Stimulated activated CD4-positive, alpha-beta T cell treated with anti-CD3 and anti-CD28 coated beads, Interleukin-4, amount 100 ng/mL, for 48 hours (primary cell): ENCODE measurements at regions not wholly inside any gene's neighbourhood (a gene's known extent, or its start where the extent isn't known, plus 50 kb on each side); places are given as distances from the start of the nearest gene placed in this dataset.
"Not testable (repeated sequence)": the region's sequence is repeated elsewhere in the genome, so short reads cannot be mapped to it uniquely, and the experiment has no call there.

Experiments
- DNase-seq, 2 donors: peaks; one replicate each; pipeline ENCODE4 v3.0.0-alpha.2; 2020; ENCODE audit warnings: low read depth in 2 of 2

DNA sequence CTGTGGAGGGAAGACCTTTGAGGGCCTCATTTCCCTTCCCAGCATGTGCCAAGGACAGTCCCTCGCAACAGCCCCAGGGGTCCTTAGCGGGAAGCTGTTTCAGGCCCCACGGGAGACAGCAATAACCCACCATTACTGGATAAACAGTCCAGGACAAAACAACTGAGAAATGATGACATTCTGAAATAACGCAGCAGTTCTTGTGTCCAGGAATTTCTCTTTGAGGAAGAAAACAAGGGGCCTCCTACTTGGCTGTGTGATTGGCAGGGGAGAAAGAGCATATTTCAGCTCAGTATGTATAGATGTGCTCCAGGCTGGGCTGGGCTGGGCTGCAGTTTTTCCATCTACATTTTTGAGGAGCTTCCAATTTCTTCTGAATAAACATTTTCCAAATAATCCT lies 82.2 kb upstream of the THBS1 start:
- no peak for DNase-seq

DNA sequence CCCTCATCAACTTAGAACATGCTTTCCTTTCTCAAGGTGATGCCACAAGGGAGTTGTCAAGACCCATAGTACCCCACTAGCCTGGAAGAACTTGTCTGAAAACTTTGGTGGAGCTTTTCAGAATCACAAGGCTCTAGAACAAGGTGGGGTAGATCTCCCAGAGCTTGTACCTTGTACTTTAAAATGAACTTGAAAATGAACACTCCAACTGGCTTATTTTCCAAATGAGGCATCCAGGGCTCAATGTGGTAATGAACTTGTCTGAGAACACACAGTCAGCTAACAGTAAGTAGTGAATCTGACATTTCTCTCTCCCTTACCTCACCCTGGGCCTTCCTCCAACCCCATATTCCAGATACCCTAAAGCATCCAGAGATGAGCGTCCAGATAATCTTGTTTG lies 81.8 kb upstream of the THBS1 start:
- no peak for DNase-seq

DNA sequence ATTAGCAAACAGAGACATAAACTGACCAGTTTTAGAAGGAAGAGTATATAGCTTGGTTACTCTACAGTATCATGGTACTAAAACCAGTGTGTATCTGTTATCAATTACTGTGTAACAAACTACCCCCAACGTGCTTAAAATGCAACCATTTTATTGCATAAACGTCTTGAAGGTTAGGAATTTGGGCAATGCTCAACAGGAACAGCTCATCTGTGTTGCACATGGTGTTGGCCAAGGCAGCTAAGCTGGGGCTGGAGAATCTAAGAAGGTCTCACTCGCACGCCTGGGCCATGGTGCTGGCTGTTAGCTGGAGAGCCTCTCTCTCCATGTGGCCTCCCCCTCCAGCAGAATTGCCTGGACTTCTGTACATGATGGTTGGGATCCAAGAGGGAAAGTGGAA lies 81.2 kb upstream of the THBS1 start:
- no peak for DNase-seq

DNA sequence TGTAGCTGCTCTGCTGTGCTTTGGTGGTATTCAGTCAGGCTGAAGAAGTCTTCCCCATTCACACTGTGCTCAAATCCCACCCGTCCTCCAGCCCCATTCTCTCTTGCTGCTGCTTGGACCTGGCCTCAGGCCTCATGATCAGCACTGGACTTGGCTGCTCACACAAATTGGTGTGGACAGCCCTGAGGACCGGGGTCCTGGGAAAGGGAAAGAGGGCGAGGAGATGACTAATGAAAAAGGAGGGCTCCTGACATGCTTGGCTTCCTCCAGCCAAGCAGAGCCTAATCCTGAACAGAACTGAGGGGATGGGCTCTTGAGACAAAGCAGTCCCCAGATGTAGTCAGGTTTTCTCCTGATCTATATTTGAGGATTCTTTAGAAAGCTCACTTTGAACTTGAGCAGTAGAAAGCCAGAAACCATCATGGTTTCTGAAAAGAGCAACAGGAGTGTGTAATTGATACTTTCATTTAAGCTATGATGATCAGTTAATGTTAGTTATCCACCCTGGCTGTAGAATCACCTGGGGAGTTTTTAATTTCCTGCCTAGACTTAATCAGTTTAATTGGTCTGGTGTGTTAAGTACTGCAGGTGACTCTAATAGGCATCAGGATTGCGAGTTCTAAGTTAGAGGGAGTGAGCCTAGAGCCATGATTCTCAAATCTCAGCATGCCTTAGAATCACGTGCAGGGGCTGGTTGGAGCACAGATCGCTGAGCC lies 79.4 kb upstream of the THBS1 start:
- no peak for DNase-seq

DNA sequence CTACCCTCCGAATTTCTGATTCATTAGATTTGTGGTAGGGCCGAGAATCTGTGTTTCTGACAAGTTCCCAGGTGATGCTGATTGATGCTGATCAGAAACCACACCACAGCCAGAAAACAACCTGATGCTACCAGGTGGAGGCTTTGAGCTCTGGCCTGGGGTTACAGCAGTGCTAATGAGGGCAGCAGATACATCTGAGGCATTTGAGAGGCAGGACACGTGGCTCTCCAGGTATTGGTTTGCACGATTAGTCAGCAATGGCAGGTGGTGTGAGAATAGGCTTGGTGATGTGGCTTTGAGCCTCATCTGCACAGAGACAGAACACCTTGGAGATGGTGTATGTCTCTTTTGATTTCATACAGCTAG lies 78.8 kb upstream of the THBS1 start:
- no peak for DNase-seq

DNA sequence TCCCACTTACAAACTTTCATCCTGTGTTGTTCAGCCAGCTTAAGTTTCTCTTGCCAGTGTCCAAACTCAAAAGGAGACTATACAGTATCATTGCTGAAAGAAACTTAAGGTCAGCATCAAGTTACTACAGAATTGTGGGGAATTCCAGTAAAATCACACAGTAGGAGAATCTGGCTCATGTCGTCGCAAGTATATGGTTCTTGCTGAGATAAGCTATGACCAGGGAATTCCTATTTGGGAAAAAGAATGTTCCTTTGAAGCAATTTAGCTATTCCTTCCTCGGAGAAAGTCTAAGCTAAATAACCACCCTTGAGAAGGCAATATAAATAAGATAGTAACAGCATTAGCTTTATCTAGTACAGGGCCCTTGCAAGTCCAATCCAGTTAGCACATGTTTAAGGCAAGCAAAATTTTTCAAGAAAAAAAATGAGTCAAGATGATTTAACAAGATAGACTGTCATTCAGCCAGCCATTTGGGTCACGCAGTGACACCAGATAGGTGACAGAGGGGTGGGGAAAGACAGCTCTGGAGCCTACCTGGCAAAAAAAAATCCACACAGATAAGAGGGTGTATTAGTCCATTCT lies 78.2 kb upstream of the THBS1 start:
- DNase-seq = no peak

DNA sequence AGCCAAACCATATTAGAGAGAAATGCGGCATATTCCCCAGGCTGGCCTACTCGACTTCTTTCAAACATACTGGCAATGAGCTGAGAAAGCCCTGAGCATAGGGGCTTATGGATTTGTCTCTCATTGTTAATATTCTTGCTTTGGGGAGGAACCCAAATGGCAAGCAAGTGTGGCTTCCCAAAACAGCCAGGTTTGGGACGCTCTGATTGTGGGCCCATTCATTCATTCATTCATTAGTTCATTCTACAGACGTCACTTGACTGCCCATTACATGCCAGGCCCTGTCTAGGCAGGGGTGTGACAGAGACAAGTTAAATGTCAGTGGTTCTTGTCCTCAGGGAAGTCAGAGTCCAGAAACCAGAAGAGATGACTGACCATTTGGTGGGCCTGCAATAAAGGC lies 77.4 kb upstream of the THBS1 start:
- DNase-seq = no peak

DNA sequence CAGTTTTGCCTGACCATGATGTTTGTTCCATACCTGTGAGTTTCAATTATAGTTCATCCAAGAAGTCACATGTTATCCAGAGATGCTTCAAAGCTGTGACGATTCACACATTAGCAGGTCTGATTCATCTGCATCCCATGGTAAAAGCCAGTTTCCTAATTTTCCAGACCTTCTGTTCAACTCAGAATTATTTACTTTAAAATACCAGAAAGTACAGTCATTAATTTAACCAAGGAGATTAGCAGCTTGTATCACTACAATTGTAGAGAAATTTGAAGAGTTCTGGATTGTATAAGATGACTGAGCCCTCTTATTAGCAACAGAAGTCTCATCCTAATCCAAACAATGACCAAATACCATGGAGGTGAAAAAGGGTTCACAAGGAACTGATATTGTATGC lies 76.1 kb upstream of the THBS1 start:
- no peak for DNase-seq

DNA sequence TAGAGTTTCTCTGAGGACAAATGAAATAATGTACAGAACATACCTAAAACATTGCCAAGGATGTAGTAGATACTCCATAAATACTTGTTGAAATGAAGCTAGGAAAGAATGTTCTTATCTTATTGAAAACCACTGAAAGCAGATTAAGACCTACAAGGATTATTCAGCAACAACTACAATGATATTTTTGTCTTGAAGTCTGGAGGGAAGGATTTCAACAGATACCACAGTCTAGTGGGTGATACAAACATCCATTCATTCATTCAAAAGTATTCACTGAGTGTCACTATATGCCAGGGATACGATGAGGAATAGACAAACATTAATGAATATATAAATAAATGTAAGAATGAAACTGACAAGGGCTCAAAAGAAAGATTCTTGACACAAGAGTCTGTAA lies 74.7 kb upstream of the THBS1 start:
- DNase-seq = no peak

DNA sequence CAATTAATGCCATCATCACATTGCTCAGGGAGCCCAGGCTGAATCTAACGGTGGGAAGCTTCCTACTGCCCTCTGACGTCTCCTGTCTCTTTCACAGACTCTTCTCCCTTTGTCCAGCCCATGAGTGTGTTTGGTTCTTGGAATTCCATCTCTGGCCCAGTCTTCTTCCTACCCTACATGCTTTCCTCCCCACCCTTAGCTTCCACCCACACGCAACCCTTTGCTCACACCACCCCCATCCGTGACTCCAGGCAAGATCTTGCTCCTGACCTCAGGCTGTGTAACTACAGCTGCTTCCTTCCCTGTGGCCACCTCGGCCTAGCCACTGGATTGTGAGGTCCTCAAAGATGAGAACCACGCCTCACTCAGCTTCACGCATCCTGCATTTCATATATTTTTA lies 72.3 kb upstream of the THBS1 start:
- no peak for DNase-seq

DNA sequence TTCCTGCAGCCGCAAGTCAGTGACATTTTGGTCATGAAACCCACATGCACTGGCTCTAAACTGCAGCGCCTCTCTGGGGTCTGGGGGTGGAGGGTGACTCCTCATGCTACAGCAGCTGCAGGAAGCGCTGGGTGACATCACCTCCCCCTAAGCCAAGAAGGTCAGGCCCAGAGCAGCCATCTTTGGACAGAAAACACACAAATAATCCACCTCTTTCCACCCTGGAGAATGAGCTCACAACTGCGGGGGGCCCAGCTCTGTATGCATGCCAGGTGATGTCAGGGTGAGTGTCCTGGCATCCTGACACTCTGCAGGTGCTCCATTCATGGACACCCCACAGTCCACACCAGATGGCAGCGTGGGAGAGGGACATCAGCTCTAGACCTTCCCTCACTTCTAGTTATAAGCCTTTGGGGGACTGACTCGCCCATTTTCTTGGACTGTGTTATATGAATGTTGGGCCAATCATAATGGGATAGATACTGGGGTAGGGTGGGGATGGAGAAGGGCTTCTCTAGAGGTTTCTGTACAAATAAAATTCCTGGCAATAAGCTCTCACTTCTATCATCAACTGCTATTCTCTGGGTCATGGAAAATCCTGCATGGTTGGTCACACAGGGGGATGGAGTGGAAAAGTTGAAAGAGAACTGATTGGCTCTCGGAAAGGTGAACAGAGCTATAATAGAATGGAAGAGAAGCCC lies 70.7 kb upstream of the THBS1 start:
- DNase-seq = no peak

DNA sequence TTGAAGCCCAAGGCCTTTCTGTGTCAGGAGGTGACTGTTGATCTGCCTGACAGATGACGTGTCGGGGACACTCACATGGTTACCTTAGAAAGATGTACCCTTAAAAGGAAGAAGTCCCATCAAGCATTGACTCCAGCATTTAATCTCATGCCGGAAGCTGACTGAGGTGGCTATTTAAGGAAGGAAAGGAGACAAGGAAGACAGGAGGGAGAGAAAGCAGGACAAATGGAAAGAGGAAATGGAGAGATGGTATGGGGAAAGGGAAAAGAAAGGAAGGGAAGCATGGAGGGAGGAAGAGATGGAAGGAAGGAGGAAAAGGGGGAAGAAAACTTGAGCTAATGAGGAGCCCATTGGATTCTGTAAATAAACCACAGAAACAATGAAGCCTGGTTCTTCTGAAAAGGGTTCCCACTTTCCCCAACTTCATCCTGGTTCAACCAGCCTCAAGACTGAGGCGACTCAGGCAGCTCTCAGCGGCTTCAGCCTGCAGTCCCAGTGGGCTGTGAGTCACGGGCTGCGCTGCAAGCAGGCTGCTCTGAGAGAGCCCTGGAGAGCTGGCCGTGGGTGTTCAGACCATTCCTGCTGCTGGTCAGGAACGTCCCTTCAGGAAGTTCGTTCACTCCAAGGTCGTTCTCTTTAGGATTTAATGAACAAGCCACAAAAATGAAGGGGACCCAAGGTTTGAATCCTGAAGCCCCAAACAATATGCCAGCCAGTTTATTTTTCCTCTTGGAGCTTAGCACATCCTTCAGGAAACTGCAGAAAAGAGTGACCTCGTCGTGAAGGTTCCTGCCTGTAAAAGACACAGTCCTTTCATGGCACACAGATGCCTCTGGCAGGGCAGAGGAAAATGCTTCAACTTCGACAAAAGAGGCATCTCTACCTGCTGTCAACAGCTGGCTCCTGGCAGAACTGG lies 69.6 kb upstream of the THBS1 start:
- DNase-seq = no peak

DNA sequence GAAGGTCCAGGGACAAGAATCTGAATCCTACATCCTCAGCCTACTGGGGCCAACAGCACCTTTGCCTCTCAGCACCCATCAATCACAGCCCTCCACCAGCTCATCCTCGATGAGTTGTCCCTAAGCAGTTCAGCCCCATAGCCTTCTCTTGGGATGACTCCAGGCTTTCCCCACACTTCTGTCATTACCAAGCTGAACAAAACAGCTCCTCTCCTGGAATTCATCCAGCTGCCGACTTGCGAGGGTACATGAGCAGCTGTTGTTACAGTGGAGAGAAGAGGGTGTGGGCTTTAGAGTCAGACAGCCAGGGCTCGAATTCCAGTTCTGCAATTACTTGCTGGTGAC lies 69.0 kb upstream of the THBS1 start:
- DNase-seq = no peak

DNA sequence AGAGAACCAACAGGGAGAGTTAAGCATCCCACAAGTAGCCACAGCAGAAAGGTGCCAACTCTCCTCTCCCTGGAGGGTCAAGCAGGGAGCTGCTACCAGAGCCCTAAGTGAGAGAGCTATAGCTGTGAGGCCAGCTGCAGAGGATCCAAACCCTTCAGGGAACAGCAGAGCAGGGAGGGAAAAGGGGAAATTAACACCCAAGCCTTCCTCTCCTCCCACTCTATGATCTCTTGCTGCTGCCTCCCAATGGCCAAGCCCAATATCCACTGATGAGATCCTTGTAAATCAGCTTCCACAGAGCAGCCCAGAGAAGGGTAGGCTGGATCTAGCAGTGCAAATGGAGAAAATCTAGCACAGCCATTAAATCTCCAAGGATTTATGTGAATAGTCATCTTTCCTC lies 68.2 kb upstream of the THBS1 start:
- no peak for DNase-seq

DNA sequence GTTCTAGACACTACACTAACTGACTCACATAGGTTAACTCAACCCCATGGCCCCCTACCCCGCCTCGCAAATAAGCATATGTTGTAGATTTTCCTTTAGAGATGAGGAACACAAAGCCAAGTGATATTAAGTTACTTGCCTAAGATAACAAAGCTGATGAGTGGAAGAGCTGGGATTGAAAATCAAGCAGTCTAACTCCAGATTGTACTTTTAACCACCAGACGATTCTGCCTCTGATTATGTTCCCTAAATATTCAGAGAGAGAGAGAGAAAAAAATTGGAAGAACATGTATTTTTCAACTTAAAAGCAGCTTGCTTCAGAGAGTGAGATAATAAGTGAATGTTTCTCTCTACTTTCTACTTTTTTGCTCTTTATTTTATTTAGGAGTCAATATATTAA lies 66.9 kb upstream of the THBS1 start:
- DNase-seq = no peak

DNA sequence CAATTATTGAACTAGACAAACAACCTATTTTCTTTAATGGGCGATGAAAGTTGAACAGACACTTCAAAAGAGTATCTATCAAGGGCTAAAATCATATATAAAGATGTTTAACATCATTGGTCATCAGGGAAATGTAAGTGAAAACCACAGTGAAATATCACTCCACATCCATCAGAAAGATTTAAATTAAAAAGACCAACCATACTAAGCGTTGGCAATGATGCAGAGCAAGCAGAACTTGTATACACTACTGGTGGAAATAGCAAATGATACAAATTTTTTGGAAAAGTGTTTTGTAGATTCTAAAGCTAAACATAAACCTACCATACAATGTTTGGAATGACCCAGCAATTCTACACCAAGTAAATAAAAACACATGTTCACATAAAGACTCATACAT lies 65.9 kb upstream of the THBS1 start:
- no peak for DNase-seq

DNA sequence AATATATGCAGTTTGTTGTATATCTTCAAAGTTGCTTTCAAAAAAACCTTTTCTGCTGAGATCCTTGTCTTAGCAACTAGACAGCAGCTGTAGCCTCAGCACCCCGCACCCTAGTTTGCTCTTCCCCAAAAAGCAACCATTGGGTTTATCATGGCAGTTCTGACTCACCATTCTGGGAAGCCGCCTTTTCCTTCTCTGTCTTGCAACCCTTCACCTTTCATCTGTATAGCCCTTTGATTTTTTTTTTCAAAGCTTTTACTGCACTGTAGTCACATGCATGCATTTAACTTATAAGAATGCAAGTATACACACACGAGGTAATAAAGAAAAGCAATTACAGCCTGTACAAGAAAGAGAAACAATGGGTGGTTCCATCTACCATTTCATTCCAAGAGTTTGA lies 65.1 kb upstream of the THBS1 start:
- no peak for DNase-seq

DNA sequence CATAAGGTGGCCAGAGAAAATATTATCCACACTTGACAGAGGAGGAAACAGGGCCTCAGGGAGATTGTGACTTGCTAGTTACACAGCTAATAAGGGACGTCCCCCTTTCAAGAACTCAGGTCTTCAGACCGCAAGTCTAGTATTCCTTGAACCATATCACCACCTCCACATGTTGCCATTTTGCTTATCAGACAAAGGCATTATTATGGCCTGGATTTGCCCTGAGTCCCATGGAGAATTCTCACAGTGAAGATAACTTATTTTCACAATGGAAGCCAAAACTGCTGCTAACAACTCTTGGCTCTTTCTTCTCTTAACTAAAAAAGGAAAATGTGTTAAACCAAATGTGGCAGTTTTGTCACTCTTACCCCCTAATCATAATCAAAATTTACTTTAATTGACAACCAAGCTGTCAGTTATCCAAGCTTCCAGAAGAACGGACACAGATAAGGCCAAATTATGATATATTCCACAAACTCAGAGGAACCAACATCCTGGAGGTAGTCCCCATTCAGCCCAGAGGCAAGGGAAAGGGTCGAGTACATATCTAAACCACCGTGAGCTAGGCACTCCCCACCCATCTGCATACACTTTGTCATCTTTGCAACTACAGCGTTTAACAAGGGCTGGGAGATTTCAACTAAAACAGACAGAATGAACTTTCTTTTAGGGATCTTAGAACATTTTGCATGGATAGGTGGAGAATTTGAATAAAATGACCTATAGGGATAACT lies 63.6 kb upstream of the THBS1 start:
- no peak for DNase-seq

DNA sequence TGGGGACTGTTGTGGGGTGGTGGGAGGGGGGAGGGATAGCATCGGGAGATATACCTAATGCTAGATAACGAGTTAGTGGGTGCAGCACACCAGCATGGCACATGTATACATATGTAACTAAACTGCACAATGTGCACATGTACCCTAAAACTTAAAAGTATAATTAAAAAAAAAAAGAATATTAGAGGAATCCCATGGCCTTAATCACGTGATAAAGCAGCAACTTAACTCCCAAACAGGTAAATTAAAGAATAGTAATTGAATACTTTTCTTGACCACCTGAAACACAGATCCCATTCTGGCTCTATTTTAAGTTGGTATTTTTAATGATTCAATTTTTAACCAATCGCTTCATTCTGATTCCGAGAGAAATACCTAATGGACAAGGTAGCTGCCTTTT lies 56.9 kb upstream of the THBS1 start:
- DNase-seq = not testable (repeated sequence)

DNA sequence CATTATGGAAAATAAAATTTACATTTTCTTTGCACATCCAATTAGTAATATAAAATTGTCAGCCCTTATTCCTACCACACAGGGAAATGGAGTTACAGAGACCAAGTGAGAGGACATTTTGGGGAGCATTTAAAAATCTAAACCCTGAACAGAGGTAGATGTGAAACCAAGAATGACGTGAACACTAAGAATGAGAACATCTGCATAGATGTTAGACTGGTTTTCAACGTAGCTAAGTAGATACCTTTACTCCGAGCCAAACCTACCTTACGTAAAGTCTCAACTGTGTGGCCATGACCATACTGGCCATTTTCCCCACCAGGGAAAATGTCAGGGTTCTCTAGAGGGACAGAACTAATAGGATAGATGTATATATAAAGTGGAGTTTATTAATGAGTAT lies 51.4 kb upstream of the THBS1 start:
- DNase-seq = no peak

DNA sequence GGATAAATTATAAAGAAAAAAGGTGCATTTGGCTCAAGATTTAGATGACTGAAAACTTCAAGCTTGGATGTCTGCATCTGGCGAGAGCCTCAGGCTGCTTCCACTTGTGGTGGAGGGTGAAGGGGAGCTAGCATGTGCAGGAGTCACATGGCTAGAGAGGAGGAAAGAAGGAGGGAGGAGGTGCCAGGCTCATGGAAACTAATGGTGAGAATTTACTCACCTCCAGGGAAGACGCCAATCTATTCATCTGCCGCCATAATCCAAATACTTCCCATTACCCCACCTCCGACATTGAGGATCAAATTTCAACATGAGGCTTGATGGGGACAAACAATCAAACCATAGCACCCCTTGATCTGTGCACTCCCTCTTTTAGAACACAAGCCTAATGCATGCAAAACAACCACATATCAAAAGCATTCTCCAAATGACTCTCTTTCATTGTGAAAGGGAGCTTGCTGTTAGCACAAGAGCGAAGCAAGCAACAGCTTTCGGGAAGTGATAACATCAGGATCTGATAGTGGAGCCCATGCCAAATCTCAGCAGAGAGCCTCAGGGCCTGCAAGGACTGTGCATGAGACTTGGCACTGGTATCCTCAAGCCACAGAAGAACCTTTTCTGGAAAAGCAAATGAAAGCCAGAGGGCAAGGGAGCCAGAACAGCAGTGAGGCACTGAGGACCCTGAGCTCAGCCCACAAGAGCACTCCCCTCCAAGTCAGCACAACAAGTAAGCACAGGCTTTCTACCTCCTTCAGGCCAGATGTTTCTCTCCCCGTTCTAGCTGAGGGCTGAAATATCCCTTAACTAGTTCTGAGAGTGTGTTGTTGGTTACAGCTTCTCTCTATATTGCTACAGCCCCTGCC lies 50.2 kb upstream of the THBS1 start:
- no peak for DNase-seq
